MM.1S (cell line): ENCODE measurements at regions not wholly inside any gene's neighbourhood (a gene's known extent, or its start where the extent isn't known, plus 50 kb on each side); places are given as distances from the start of the nearest gene placed in this dataset.

Experiments
- EZH2 ChIP-seq: fragments of 300-600 bp; sonication (generic); optimal IDR thresholded peaks from 2 replicates; pipeline ENCODE3; 2017; ENCODE audit warnings: low read depth, mild to moderate bottlenecking, antibody characterized with exemption, low read length, mixed read lengths
- TF ChIP-seq, protein P1 (sequence below): fragments of 300-600 bp; sonication (generic); IDR thresholded peaks from 2 replicates; pipeline ENCODE4 v1.5.1; 2016; ENCODE audit warnings: antibody characterized with exemption, low read length, mixed read lengths

DNA sequence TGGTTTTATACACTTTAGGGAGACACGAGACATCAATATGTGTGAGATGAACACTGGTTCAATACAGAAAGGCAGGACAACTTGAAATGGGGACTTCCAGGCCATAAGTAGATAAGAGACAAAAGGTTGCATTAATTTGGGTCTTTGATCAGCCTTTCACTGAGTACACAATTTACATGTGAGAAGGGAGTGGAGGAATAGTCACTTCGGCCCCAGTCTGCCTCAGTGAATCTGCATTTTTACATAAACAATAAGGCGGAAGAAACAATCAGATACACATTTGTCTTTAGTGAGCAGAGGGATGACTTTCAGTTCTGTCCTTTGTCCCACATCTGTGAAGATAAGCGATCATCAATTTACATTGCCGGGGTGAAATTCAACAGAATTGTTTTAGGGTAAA, 104.3 kb upstream of the ARL4C start:
- TF ChIP-seq, protein P1, sequence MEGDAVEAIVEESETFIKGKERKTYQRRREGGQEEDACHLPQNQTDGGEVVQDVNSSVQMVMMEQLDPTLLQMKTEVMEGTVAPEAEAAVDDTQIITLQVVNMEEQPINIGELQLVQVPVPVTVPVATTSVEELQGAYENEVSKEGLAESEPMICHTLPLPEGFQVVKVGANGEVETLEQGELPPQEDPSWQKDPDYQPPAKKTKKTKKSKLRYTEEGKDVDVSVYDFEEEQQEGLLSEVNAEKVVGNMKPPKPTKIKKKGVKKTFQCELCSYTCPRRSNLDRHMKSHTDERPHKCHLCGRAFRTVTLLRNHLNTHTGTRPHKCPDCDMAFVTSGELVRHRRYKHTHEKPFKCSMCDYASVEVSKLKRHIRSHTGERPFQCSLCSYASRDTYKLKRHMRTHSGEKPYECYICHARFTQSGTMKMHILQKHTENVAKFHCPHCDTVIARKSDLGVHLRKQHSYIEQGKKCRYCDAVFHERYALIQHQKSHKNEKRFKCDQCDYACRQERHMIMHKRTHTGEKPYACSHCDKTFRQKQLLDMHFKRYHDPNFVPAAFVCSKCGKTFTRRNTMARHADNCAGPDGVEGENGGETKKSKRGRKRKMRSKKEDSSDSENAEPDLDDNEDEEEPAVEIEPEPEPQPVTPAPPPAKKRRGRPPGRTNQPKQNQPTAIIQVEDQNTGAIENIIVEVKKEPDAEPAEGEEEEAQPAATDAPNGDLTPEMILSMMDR, result no peak
- no peak for TF ChIP-seq EZH2
